ENCODE measurements at regions not wholly inside any gene's neighbourhood (a gene's known extent, or its start where the extent isn't known, plus 50 kb on each side); places are given as distances from the start of the nearest gene placed in this dataset.

GRCh38 chr22:47284360-47284759, 521.9 kb downstream of the TBC1D22A start:
- TF ChIP-seq GATA2 (IDR thresholded peaks at IDR 0.05; ENCODE audit: low read depth, low read length) (no peak), GATA3 (IDR thresholded peaks at IDR 0.05; ENCODE audit: low read depth, low read length) (no peak)
